Upper lobe of left lung (tissue), 6 donors: ENCODE measurements at regions not wholly inside any gene's neighbourhood (a gene's known extent, or its start where the extent isn't known, plus 50 kb on each side); places are given as distances from the start of the nearest gene placed in this dataset.

Experiments
- ATAC-seq, 2 donors: fragments of 200-7000 bp; cut with Tn5 transposase; one replicate each; pipeline ENCODE4 v1.9.1; 2022; ENCODE audit warnings: mild to moderate bottlenecking in 2 of 2, moderate library complexity in 2 of 2; ENCODE audit not compliant: low FRiP score in 2 of 2
- DNase-seq, 2 donors: peaks; one replicate each; pipeline ENCODE4 v3.0.0-alpha.2; 2019 to 2020
- H3K27ac ChIP-seq, 4 donors: fragments of 200-600 bp; sonication (generic); one replicate each; pipeline ENCODE4 v1.5.1; 2016 to 2019
- H3K27me3 ChIP-seq, 4 donors: fragments of 200-600 bp; sonication (generic); one replicate each; pipeline ENCODE4 v1.5.1; 2017 to 2019
- H3K36me3 ChIP-seq, 4 donors: fragments of 200-600 bp; sonication (generic); one replicate each; pipeline ENCODE4 v1.5.1; 2016 to 2019
- H3K4me1 ChIP-seq, 4 donors: fragments of 200-600 bp; sonication (generic); one replicate each; pipeline ENCODE4 v1.5.1; 2018 to 2019
- H3K4me3 ChIP-seq, 4 donors: fragments of 200-600 bp; sonication (generic); one replicate each; pipeline ENCODE4 v1.5.1; 2017 to 2019; ENCODE audit warnings: mild to moderate bottlenecking in 2 of 4, moderate library complexity in 1 of 4
- H3K9me3 ChIP-seq, 4 donors: fragments of 200-600 bp; sonication (generic); one replicate each; pipeline ENCODE4 v1.5.1; 2018 to 2019
- EP300 ChIP-seq, 4 donors: sonication (generic); formaldehyde crosslinking; IDR thresholded peaks; one replicate each; pipeline ENCODE4 v1.5.1; 2017; ENCODE audit warnings: antibody characterized with exemption in 4 of 4, control low read depth in 2 of 4
- POLR2A ChIP-seq, 4 donors: fragments of 450-650 bp; IDR thresholded peaks; one replicate each; pipeline ENCODE4 v1.5.1; 2016 to 2017; ENCODE audit warnings: antibody characterized with exemption in 4 of 4, mild to moderate bottlenecking in 2 of 4
- POLR2AphosphoS5 ChIP-seq, 2 donors: sonication (generic); formaldehyde crosslinking; IDR thresholded peaks; one replicate each; pipeline ENCODE4 v1.5.1; 2017; ENCODE audit warnings: antibody characterized with exemption in 2 of 2
- WGBS, 2 donors: methylation state at CpG; one replicate each; pipeline ENCODE4 v1.1.5; 2017 to 2018; 5-methylcytosine and 5-hydroxymethylcytosine counted together
- TF ChIP-seq, protein P1 (sequence below), 6 experiments: fragments of 450-650 bp in 4 of 6; fragments of 200-600 bp in 2 of 6; sonication (generic) in 2 of 6; IDR thresholded peaks; one replicate each; pipeline ENCODE4 v1.5.1; 2016 to 2019; ENCODE audit warnings: antibody characterized with exemption in 6 of 6
- donor health status: DM: no; HTN: no; CAD: no; lungs with moderate emphysema.
- donor health status: DM: no; HTN: yes; CAD: no; lungs with severe emphysema.

DNA sequence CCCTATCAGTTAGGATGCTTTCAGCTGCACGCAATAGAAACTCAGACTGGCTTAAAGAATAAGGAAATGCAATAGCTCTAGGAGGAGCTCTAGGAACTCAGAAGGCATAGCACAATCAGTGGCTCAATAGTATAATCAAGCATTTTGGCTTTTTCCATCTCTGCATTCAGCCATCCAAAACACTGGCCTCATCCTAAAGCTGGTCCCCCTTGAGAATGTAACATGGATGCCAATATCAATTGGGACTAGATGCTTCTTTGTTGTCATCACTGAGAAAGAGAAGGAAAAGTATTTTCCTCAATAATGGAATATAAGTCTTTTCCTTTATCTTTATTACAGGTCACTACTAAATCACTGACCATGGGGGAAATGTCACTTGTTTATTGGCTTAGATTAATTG lies 509.5 kb downstream of the PLPP3 start:
- TF ChIP-seq EP300 (IDR thresholded peaks at IDR 0.05) (no peak), POLR2AphosphoS5 (IDR thresholded peaks at IDR 0.05) (no peak), POLR2A (IDR thresholded peaks at IDR 0.05) (no peak)
- TF ChIP-seq, protein P1, sequence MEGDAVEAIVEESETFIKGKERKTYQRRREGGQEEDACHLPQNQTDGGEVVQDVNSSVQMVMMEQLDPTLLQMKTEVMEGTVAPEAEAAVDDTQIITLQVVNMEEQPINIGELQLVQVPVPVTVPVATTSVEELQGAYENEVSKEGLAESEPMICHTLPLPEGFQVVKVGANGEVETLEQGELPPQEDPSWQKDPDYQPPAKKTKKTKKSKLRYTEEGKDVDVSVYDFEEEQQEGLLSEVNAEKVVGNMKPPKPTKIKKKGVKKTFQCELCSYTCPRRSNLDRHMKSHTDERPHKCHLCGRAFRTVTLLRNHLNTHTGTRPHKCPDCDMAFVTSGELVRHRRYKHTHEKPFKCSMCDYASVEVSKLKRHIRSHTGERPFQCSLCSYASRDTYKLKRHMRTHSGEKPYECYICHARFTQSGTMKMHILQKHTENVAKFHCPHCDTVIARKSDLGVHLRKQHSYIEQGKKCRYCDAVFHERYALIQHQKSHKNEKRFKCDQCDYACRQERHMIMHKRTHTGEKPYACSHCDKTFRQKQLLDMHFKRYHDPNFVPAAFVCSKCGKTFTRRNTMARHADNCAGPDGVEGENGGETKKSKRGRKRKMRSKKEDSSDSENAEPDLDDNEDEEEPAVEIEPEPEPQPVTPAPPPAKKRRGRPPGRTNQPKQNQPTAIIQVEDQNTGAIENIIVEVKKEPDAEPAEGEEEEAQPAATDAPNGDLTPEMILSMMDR (IDR thresholded peaks at IDR 0.05): no peak
- no peak for DNase-seq
- Histone ChIP-seq H3K4me1 (no peaks in the 10 kb centered on the region), H3K4me3 (no peak overlapping the region), H3K9me3 (no peaks in the 10 kb centered on the region), H3K27ac (no peak overlapping the region), H3K27me3 (no peaks in the 10 kb centered on the region), H3K36me3 (no peaks in the 10 kb centered on the region)
- ATAC-seq: no peak
- 90 to 96% methylated on average over 1 of the region's 1 CpG for WGBS, 2 donors

DNA sequence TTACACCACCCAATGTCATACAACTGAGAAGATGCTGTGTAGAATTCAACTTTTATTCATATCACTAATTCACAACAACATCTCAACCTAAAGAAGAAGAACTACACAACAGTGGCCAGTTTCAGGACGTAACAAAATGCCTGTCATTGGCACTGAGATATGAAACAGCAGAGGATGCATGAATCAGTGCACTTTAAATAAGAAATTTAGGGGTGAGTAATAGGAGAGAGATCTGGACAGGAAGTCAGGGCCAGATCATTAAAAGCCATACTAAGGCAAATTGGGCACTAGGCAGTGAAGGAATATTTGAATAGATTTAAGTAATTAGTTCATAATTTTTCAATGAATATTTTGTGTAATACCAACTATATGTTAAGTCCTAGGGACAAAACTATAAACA lies 510.5 kb downstream of the PLPP3 start:
- WGBS, 2 donors: 63 to 71% methylated on average over 1 of the region's 1 CpG
- TF ChIP-seq, protein P1 (IDR thresholded peaks at IDR 0.05): no peak
- TF ChIP-seq EP300 (IDR thresholded peaks at IDR 0.05) (no peak), POLR2AphosphoS5 (IDR thresholded peaks at IDR 0.05) (no peak), POLR2A (IDR thresholded peaks at IDR 0.05) (no peak)
- no peaks in the 10 kb centered on the region for H3K27me3 ChIP-seq
- no peak for DNase-seq
- no peaks in the 10 kb centered on the region for H3K4me1 ChIP-seq
- no peaks in the 10 kb centered on the region for H3K9me3 ChIP-seq
- H3K36me3 ChIP-seq: no peaks in the 10 kb centered on the region
- no peak for ATAC-seq
- H3K27ac ChIP-seq: no peak overlapping the region
- no peak overlapping the region for H3K4me3 ChIP-seq

DNA sequence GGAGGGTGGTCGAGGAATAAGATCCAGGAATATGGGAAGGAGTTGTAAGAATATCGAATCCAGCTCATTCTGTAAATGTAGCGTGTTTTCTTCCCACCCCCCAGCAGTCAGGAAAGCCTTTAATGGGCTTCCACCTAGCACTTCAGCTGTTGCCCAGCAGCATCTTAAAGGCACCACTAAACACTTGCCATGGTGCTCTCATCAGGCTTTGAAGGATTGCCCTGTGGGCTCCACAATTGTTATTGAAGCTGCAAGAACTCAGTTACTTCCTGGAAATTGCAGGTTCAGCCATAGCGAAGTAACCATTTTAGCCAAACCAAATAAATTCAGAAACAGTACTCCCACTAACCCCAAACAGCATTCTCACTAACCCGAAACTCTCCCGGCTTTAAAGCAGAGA lies 511.2 kb downstream of the PLPP3 start:
- TF ChIP-seq EP300 (IDR thresholded peaks at IDR 0.05) (no peak), POLR2A (IDR thresholded peaks at IDR 0.05) (no peak), POLR2AphosphoS5 (IDR thresholded peaks at IDR 0.05) (no peak)
- TF ChIP-seq, protein P1 (IDR thresholded peaks at IDR 0.05): no peak
- WGBS, 2 donors: 83 to 85% methylated on average over 6 of the region's 6 CpGs
- Histone ChIP-seq H3K4me3 (no peak overlapping the region), H3K27me3 (no peaks in the 10 kb centered on the region), H3K27ac (no peak overlapping the region), H3K9me3 (no peaks in the 10 kb centered on the region), H3K36me3 (no peaks in the 10 kb centered on the region), H3K4me1 (no peaks in the 10 kb centered on the region)
- ATAC-seq (no peak), DNase-seq (no peak)

DNA sequence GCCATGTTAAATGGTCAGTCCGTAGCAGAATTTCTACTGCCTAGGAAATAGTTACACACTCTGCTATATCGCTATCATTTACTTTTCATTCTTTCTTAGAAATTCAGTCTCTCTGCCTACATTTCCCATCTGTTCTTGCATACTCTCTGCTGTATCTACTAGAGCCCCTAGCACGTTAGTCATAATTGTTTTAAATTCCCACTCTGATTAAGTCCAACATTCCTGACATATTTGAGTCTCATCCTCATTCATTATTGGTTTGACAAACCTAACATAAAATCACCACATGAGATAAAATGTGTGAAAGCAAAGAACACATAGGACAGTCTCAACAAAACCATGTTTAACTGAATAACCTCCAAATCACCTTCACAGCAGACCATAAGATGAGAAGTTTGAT lies 513.6 kb downstream of the PLPP3 start:
- no peaks in the 10 kb centered on the region for H3K36me3 ChIP-seq
- DNase-seq: no peak
- no peaks in the 10 kb centered on the region for H3K27me3 ChIP-seq
- no peak overlapping the region for H3K4me3 ChIP-seq
- ATAC-seq: no peak
- H3K9me3 ChIP-seq: no peaks in the 10 kb centered on the region
- WGBS, 2 donors: 70 to 75% methylated on average over 3 of the region's 3 CpGs
- TF ChIP-seq POLR2AphosphoS5 (IDR thresholded peaks at IDR 0.05) (no peak), POLR2A (IDR thresholded peaks at IDR 0.05) (no peak), EP300 (IDR thresholded peaks at IDR 0.05) (no peak)
- TF ChIP-seq, protein P1 (IDR thresholded peaks at IDR 0.05): no peak
- no peak overlapping the region for H3K27ac ChIP-seq
- H3K4me1 ChIP-seq: peaks cover 0 to 5% (median under 1%) of the 10 kb centered on the region in 4 donors

DNA sequence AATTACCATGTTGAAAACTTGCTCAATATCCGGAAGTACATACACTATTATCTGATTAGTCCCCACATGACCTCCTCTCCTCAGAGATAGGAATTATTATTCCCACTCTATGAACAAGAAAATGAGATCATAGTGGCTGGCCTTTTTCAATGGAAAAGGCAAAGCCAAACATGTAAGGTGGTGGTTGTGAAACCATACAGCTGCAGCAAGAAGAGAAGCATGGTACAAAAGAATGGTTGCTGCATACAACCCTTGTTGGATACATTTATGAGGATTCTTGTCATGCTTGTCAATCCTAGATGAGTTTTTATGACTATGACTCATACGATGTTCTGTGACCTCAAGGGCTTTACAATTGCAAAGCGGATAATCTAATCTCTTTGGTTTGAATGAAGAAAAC lies 514.7 kb downstream of the PLPP3 start:
- peaks cover 0 to 5% (median 1%) of the 10 kb centered on the region in 4 donors for H3K4me1 ChIP-seq
- H3K27me3 ChIP-seq: no peaks in the 10 kb centered on the region
- DNase-seq (no peak), ATAC-seq (peak in 1 of 2 donors; percentile 54)
- 71 to 76% methylated on average over 3 of the region's 3 CpGs for WGBS, 2 donors
- TF ChIP-seq EP300 (IDR thresholded peaks at IDR 0.05) (no peak), POLR2AphosphoS5 (IDR thresholded peaks at IDR 0.05) (no peak), POLR2A (IDR thresholded peaks at IDR 0.05) (no peak)
- TF ChIP-seq, protein P1 (IDR thresholded peaks at IDR 0.05): no peak
- no peaks in the 10 kb centered on the region for H3K36me3 ChIP-seq
- H3K4me3 ChIP-seq: no peak overlapping the region
- H3K9me3 ChIP-seq: no peaks in the 10 kb centered on the region
- H3K27ac ChIP-seq: no peak overlapping the region
